Renal pelvis (tissue), 1 donor: ENCODE measurements at regions not wholly inside any gene's neighbourhood (a gene's known extent, or its start where the extent isn't known, plus 50 kb on each side); places are given as distances from the start of the nearest gene placed in this dataset.
A peak's percentile ranks its signal among the peaks of the same experiment; 100 is the strongest.
"Not testable (repeated sequence)": the region's sequence is repeated elsewhere in the genome, so short reads cannot be mapped to it uniquely, and the experiment has no call there.

Source experiments
- DNase-seq: peaks from one replicate; pipeline ENCODE4 v3.0.0-alpha.2; 2013

GRCh38 chr7:113593455-113593854 lies 325.4 kb downstream of the PPP1R3A start:
- DNase-seq, result not testable (repeated sequence)

GRCh38 chr7:113592924-113593323 lies 325.9 kb downstream of the PPP1R3A start:
- DNase-seq, result not testable (repeated sequence)

- no peak for DNase-seq
Observed at GRCh38 chr7:113582471-113582870, 336.3 kb downstream of the PPP1R3A start.

- not testable (repeated sequence) for DNase-seq
Observed at GRCh38 chr7:113563257-113563656, 355.6 kb downstream of the PPP1R3A start.

GRCh38 chr7:113562801-113563200 lies 356.0 kb downstream of the PPP1R3A start:
- no peak for DNase-seq

GRCh38 chr7:113562242-113562641 lies 356.6 kb downstream of the PPP1R3A start:
- no peak for DNase-seq

GRCh38 chr7:113561446-113561845 lies 357.4 kb downstream of the PPP1R3A start:
- no peak for DNase-seq

- peak; percentile 2 for DNase-seq
Observed at GRCh38 chr7:113550966-113551365, 367.8 kb downstream of the PPP1R3A start.

GRCh38 chr7:113548561-113548960 lies 370.2 kb downstream of the PPP1R3A start:
- DNase-seq, result no peak

GRCh38 chr7:113548137-113548536 lies 370.7 kb downstream of the PPP1R3A start:
- DNase-seq, result no peak

GRCh38 chr7:113521468-113521867 lies 397.3 kb downstream of the PPP1R3A start:
- DNase-seq, result no peak

GRCh38 chr7:113519472-113519871 lies 399.3 kb downstream of the PPP1R3A start:
- peak; percentile 16 for DNase-seq

GRCh38 chr7:113504691-113505090 lies 386.3 kb upstream of the SMIM30 start:
- DNase-seq, result no peak

- DNase-seq, result no peak
Observed at GRCh38 chr7:113504142-113504541, 385.8 kb upstream of the SMIM30 start.

- not testable (repeated sequence) for DNase-seq
Observed at GRCh38 chr7:113496586-113496985, 378.2 kb upstream of the SMIM30 start.

- DNase-seq, result not testable (repeated sequence)
Observed at GRCh38 chr7:113494797-113495566, 376.6 kb upstream of the SMIM30 start.

- no peak for DNase-seq
Observed at GRCh38 chr7:113491305-113491704, 373.0 kb upstream of the SMIM30 start.

- DNase-seq, result no peak
Observed at GRCh38 chr7:113487925-113488731, 369.8 kb upstream of the SMIM30 start.

GRCh38 chr7:113486548-113486947 lies 368.2 kb upstream of the SMIM30 start:
- no peak for DNase-seq

GRCh38 chr7:113483657-113484056 lies 365.3 kb upstream of the SMIM30 start:
- DNase-seq, result no peak

- no peak for DNase-seq
Observed at GRCh38 chr7:113480537-113480936, 362.2 kb upstream of the SMIM30 start.

- no peak for DNase-seq
Observed at GRCh38 chr7:113464096-113464855, 345.9 kb upstream of the SMIM30 start.
